ENCODE measurements at regions not wholly inside any gene's neighbourhood (a gene's known extent, or its start where the extent isn't known, plus 50 kb on each side); places are given as distances from the start of the nearest gene placed in this dataset.

DNA sequence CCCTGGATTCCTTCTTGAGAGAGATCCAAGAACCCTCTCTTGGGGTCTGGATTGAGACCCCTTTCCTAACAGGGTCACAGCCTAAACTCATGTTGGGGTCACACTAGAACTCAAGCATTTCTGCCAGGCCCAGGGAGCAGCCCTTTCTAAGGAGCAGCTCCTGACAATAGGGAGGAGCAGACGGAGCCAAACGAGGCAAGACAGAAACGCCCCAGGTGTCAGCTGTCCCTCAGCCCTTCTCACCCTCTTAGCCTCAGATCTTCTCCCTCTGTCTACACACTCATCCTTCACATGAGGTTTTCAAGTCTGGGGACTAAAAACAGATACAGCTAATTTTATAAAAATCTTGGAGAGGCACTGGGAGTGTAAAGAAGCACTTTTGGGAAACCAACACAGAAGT, 157.2 kb downstream of the SOCS6 start:
- H3K27me3 ChIP-seq (replicated peaks in 2 of 5; ENCODE audit: control insufficient read depth in 4 of 5, insufficient read depth in 5 of 5, low read length in 4 of 5) = no peaks in the 10 kb centered on the region
- no peaks in the 10 kb centered on the region for H3K4me1 ChIP-seq (ENCODE audit: control extremely low read depth in 1 of 4, control insufficient read depth in 4 of 4, insufficient read depth in 4 of 4, low read length in 3 of 4)
- ChIA-PET POLR2A (no interaction called here), CTCF (interaction anchor here (0.9 to 2.8 kb wide), 2 partner anchors 9 to 251 kb away, joined by 3 to 12 read pairs; no protein-coding TSS in a partner anchor)
- 83% methylated on average over 3 of the region's 3 CpGs for WGBS (ENCODE audit: insufficient coverage)
- H3K36me3 ChIP-seq (ENCODE audit: control insufficient read depth in 4 of 4, insufficient read depth in 4 of 4, low read length in 3 of 4) = no peaks in the 10 kb centered on the region
- no peak for DNase-seq
- H3K9me3 ChIP-seq (ENCODE audit: control extremely low read depth in 1 of 5, control insufficient read depth in 4 of 5, insufficient read depth in 2 of 5, low read depth in 1 of 5, low read length in 4 of 5) = peaks cover 5 to 19% (median 10%) of the 10 kb centered on the region in 5 experiments
- no peak overlapping the region for H3K4me3 ChIP-seq (ENCODE audit: control insufficient read depth in 1 of 7, extremely low read depth in 1 of 7, insufficient read depth in 4 of 7, low read depth in 2 of 7, low read length in 6 of 7)
- no peak overlapping the region for H3K27ac ChIP-seq (ENCODE audit: insufficient read depth in 1 of 2, low read depth in 1 of 2, low read length in 2 of 2, poor library complexity in 1 of 2, severe bottlenecking in 2 of 2)

DNA sequence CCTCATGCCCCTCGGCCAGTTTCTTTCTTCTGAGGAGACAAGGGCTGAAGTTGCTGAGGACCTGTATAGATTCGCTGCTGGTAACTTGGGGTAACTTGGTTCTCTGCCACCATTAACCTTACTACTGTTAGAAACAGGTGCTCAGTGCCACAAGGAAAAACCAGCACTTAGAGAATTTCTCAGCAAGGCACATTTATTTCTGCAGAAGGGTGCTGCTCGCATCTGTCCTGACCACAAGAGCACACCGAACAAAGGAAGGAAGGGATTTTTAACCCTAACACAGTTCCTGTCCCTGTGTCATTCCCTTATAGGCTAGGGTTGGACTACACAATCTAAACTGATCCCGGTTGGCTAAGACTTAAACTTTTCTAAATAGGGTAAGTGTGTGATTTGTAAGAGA, 154.1 kb downstream of the SOCS6 start:
- Histone ChIP-seq H3K27me3 (replicated peaks in 2 of 5; ENCODE audit: control insufficient read depth in 4 of 5, insufficient read depth in 5 of 5, low read length in 4 of 5) (no peaks in the 10 kb centered on the region), H3K4me3 (ENCODE audit: control insufficient read depth in 1 of 7, extremely low read depth in 1 of 7, insufficient read depth in 4 of 7, low read depth in 2 of 7, low read length in 6 of 7) (peak overlapping the region in 1 of 7 experiments; percentile 25), H3K9me3 (ENCODE audit: control extremely low read depth in 1 of 5, control insufficient read depth in 4 of 5, insufficient read depth in 2 of 5, low read depth in 1 of 5, low read length in 4 of 5) (peaks cover 5 to 19% (median 10%) of the 10 kb centered on the region in 5 experiments), H3K4me1 (ENCODE audit: control extremely low read depth in 1 of 4, control insufficient read depth in 4 of 4, insufficient read depth in 4 of 4, low read length in 3 of 4) (no peaks in the 10 kb centered on the region), H3K27ac (ENCODE audit: insufficient read depth in 1 of 2, low read depth in 1 of 2, low read length in 2 of 2, poor library complexity in 1 of 2, severe bottlenecking in 2 of 2) (no peak overlapping the region), H3K36me3 (ENCODE audit: control insufficient read depth in 4 of 4, insufficient read depth in 4 of 4, low read length in 3 of 4) (no peaks in the 10 kb centered on the region)
- DNase-seq = peak in 1 of 3 donors; percentile 18
- POLR2A ChIA-PET = no interaction called here
- WGBS (ENCODE audit: insufficient coverage) = 77% methylated on average over 4 of the region's 5 CpGs
- CTCF ChIA-PET = no interaction called here

DNA sequence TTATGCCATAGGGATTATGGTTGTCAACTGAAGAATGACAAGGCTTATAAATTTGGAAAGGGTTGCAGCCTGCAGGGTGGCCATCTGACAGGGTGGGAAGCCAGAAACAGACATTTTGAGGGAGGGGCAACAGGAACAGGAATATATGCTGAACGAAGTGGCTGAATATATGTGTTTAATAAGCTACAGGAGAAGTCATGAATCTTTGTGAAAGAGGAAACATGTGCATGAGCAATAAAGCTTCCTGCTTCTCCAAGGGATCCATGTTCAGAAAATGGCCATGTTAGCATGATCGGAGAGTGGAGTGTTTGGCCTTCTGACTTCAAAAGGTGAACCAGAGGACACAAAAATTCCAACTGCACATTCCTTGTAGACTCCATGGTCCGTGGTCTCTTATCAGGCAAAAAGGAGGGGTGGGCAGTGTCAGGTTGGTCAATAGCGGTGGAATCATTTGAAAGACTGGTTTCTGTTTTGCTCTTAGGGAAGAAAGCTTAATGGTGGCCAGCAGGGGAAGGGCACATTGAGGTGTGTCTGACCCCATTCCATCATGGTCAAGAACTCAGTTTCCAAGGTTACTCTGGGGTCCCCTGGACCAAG, 144.1 kb downstream of the SOCS6 start:
- DNase-seq = no peak
- Histone ChIP-seq H3K27ac (ENCODE audit: insufficient read depth in 1 of 2, low read depth in 1 of 2, low read length in 2 of 2, poor library complexity in 1 of 2, severe bottlenecking in 2 of 2) (no peak overlapping the region), H3K27me3 (replicated peaks in 2 of 5; ENCODE audit: control insufficient read depth in 4 of 5, insufficient read depth in 5 of 5, low read length in 4 of 5) (no peaks in the 10 kb centered on the region), H3K4me3 (ENCODE audit: control insufficient read depth in 1 of 7, extremely low read depth in 1 of 7, insufficient read depth in 4 of 7, low read depth in 2 of 7, low read length in 6 of 7) (no peak overlapping the region), H3K36me3 (ENCODE audit: control insufficient read depth in 4 of 4, insufficient read depth in 4 of 4, low read length in 3 of 4) (no peaks in the 10 kb centered on the region), H3K4me1 (ENCODE audit: control extremely low read depth in 1 of 4, control insufficient read depth in 4 of 4, insufficient read depth in 4 of 4, low read length in 3 of 4) (peaks cover 0 to 4% (median 0%) of the 10 kb centered on the region in 4 experiments), H3K9me3 (ENCODE audit: control extremely low read depth in 1 of 5, control insufficient read depth in 4 of 5, insufficient read depth in 2 of 5, low read depth in 1 of 5, low read length in 4 of 5) (no peaks in the 10 kb centered on the region)
- 72% methylated on average over 4 of the region's 4 CpGs for WGBS (ENCODE audit: insufficient coverage)
- ChIA-PET CTCF (interaction anchor here (1.0 to 8.1 kb wide), 13 partner anchors 8 to 285 kb away, joined by 3 to 118 read pairs (median 6); no protein-coding TSS in a partner anchor), POLR2A (no interaction called here)

DNA sequence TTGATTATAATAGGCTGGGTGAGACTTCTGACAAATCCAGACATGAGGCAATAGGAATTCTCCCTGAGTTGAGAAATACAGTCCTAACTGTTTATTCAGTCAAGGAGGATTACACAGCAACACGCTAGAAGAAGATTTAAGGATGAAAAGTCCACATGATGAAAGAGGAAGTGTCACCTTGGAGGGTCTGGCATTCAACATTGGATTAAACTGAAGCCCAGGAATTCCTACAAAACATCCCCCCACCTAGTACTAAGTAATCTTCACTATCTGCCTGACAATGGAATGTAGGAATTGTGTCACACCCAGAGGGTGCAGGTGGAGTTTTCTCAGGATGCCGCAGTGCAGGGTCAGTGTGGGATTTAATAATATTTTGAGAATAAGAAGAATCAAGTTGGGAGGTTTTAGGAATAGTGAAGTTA, 142.4 kb downstream of the SOCS6 start:
- ChIA-PET CTCF (interaction anchor here (8.1 kb wide), 1 partner anchor 234 kb away, joined by 118 read pairs; no protein-coding TSS in a partner anchor), POLR2A (no interaction called here)
- no peak for DNase-seq
- WGBS (ENCODE audit: insufficient coverage) = 86% methylated on average over 1 of the region's 2 CpGs
- no peak overlapping the region for H3K4me3 ChIP-seq (ENCODE audit: control insufficient read depth in 1 of 7, extremely low read depth in 1 of 7, insufficient read depth in 4 of 7, low read depth in 2 of 7, low read length in 6 of 7)
- peaks cover 0 to 4% (median 0%) of the 10 kb centered on the region in 4 experiments for H3K4me1 ChIP-seq (ENCODE audit: control extremely low read depth in 1 of 4, control insufficient read depth in 4 of 4, insufficient read depth in 4 of 4, low read length in 3 of 4)
- H3K27me3 ChIP-seq (replicated peaks in 2 of 5; ENCODE audit: control insufficient read depth in 4 of 5, insufficient read depth in 5 of 5, low read length in 4 of 5) = no peaks in the 10 kb centered on the region
- no peak overlapping the region for H3K27ac ChIP-seq (ENCODE audit: insufficient read depth in 1 of 2, low read depth in 1 of 2, low read length in 2 of 2, poor library complexity in 1 of 2, severe bottlenecking in 2 of 2)
- peaks cover 0 to 2% (median 0%) of the 10 kb centered on the region in 5 experiments for H3K9me3 ChIP-seq (ENCODE audit: control extremely low read depth in 1 of 5, control insufficient read depth in 4 of 5, insufficient read depth in 2 of 5, low read depth in 1 of 5, low read length in 4 of 5)
- H3K36me3 ChIP-seq (ENCODE audit: control insufficient read depth in 4 of 4, insufficient read depth in 4 of 4, low read length in 3 of 4) = no peaks in the 10 kb centered on the region

DNA sequence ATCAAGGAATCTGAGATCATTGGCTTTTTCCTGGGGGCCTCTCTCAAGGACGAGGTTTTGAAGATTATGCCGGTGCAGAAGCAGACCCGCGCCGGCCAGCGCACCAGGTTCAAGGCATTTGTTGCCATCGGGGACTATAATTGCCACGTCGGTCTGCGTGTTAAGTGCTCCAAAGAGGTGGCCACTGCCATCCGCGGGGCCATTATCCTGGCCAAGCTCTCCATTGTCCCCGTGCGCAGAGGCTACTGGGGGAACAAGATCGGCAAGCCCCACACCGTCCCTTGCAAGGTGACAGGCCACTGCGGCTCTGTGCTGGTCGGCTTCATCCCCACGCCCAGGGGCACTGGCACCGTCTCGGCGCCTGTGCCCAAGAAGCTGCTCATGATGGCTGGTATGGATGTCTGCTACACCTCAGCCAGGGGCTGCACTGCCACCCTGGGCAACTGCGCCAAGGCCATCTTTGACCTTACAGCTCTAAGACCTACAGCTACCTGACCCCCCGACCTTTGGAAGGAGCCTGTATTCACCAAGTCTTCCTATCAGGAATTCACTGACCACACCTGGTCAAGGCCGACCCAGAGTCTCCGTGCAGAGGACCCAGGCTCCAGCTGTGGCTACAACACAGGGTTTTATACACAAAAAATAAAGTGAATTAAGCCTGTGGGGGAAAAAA, 141.8 kb downstream of the SOCS6 start:
- CTCF ChIA-PET = interaction anchor here (0.6 to 8.1 kb wide), 2 partner anchors 44 to 234 kb away, joined by 3 to 118 read pairs; no protein-coding TSS in a partner anchor
- H3K36me3 ChIP-seq (ENCODE audit: control insufficient read depth in 4 of 4, insufficient read depth in 4 of 4, low read length in 3 of 4) = no peaks in the 10 kb centered on the region
- no peak for DNase-seq
- peaks cover 0 to 4% (median 0%) of the 10 kb centered on the region in 4 experiments for H3K4me1 ChIP-seq (ENCODE audit: control extremely low read depth in 1 of 4, control insufficient read depth in 4 of 4, insufficient read depth in 4 of 4, low read length in 3 of 4)
- POLR2A ChIA-PET = no interaction called here
- H3K4me3 ChIP-seq (ENCODE audit: control insufficient read depth in 1 of 7, extremely low read depth in 1 of 7, insufficient read depth in 4 of 7, low read depth in 2 of 7, low read length in 6 of 7) = no peak overlapping the region
- H3K27ac ChIP-seq (ENCODE audit: insufficient read depth in 1 of 2, low read depth in 1 of 2, low read length in 2 of 2, poor library complexity in 1 of 2, severe bottlenecking in 2 of 2) = no peak overlapping the region
- H3K9me3 ChIP-seq (ENCODE audit: control extremely low read depth in 1 of 5, control insufficient read depth in 4 of 5, insufficient read depth in 2 of 5, low read depth in 1 of 5, low read length in 4 of 5) = peaks cover 0 to 3% (median 0%) of the 10 kb centered on the region in 5 experiments
- no peaks in the 10 kb centered on the region for H3K27me3 ChIP-seq (replicated peaks in 2 of 5; ENCODE audit: control insufficient read depth in 4 of 5, insufficient read depth in 5 of 5, low read length in 4 of 5)
- WGBS (ENCODE audit: insufficient coverage) = 97% methylated on average over 25 of the region's 26 CpGs

DNA sequence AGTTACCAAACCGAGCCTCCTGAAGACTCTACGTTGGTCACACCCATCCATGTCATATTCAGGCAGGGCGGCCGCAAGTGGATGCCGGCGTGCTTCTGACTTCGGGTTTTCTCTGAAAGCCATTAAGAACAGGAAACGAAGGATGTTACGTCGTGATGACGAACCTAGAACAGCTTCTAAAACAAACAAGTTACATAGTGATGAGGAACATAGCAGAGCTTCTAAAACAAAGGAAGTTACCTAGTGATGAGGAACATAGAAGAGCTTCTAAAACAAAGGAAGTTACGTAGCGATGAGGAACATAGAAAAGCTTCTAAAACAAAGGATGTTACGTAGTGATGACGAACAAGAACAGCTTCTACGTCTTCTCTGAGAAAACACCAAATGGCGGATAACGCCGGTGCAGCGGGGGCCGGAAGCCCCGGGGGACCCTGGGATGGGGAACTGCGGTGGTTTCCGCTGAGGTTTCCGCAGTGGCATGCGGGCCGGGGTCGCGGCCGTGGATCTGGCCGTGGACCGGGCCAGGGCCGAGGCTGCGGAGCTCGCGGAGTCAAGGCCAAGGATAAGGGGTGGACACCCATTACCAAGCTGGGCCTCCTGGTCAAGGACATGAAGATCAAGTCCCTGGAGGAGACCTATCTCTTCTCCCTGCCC, 141.1 kb downstream of the SOCS6 start:
- Histone ChIP-seq H3K36me3 (ENCODE audit: control insufficient read depth in 4 of 4, insufficient read depth in 4 of 4, low read length in 3 of 4) (no peaks in the 10 kb centered on the region), H3K9me3 (ENCODE audit: control extremely low read depth in 1 of 5, control insufficient read depth in 4 of 5, insufficient read depth in 2 of 5, low read depth in 1 of 5, low read length in 4 of 5) (peaks cover 0 to 3% (median 0%) of the 10 kb centered on the region in 5 experiments), H3K4me3 (ENCODE audit: control insufficient read depth in 1 of 7, extremely low read depth in 1 of 7, insufficient read depth in 4 of 7, low read depth in 2 of 7, low read length in 6 of 7) (no peak overlapping the region), H3K4me1 (ENCODE audit: control extremely low read depth in 1 of 4, control insufficient read depth in 4 of 4, insufficient read depth in 4 of 4, low read length in 3 of 4) (peaks cover 0 to 4% (median 0%) of the 10 kb centered on the region in 4 experiments), H3K27me3 (replicated peaks in 2 of 5; ENCODE audit: control insufficient read depth in 4 of 5, insufficient read depth in 5 of 5, low read length in 4 of 5) (no peaks in the 10 kb centered on the region), H3K27ac (ENCODE audit: insufficient read depth in 1 of 2, low read depth in 1 of 2, low read length in 2 of 2, poor library complexity in 1 of 2, severe bottlenecking in 2 of 2) (no peak overlapping the region)
- peak in 1 of 3 donors; percentile 46 for DNase-seq
- CTCF ChIA-PET = interaction anchor here (0.6 to 8.1 kb wide), 2 partner anchors 43 to 233 kb away, joined by 3 to 118 read pairs; no protein-coding TSS in a partner anchor
- WGBS (ENCODE audit: insufficient coverage) = 96% methylated on average over 27 of the region's 36 CpGs
- POLR2A ChIA-PET = no interaction called here
